ENCODE measurements at regions not wholly inside any gene's neighbourhood (a gene's known extent, or its start where the extent isn't known, plus 50 kb on each side); places are given as distances from the start of the nearest gene placed in this dataset.
"Not testable (repeated sequence)": the region's sequence is repeated elsewhere in the genome, so short reads cannot be mapped to it uniquely, and the experiment has no call there.

DNA sequence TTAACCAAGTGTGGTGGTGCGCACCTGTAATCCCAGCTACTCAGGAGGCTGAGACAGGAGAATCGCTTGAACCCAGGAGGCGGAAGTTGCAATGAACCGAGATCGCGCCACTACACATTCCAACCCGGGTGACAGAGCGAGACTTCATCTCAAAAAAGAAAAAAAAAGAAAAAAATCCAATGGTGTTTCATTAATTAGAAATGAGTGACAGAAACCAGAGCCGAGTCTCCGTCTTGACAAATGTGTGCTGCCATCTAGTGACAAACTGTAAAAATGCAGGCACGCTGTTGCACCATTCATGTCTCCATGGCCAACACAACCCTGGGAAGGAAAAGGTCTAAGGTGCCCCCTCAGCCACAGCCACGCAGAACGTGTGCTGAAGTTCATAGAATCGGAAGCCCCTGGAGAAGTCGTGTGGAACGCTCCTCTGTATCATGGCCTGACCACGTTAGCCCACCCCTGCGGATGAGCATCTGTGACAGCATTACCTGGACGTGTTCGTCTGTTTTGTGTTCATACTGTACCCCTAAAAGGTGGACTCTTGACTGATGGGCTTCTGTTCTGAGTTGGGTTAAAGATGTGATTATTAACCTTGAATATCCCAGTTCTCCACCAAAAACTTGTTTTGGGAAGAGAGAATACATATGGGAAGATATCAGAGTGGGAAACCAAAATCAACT lies 94.9 kb downstream of the LYZL2 start:
- peak; percentile 84 for DNase-seq (ENCODE audit: low read depth, low spot score)

DNA sequence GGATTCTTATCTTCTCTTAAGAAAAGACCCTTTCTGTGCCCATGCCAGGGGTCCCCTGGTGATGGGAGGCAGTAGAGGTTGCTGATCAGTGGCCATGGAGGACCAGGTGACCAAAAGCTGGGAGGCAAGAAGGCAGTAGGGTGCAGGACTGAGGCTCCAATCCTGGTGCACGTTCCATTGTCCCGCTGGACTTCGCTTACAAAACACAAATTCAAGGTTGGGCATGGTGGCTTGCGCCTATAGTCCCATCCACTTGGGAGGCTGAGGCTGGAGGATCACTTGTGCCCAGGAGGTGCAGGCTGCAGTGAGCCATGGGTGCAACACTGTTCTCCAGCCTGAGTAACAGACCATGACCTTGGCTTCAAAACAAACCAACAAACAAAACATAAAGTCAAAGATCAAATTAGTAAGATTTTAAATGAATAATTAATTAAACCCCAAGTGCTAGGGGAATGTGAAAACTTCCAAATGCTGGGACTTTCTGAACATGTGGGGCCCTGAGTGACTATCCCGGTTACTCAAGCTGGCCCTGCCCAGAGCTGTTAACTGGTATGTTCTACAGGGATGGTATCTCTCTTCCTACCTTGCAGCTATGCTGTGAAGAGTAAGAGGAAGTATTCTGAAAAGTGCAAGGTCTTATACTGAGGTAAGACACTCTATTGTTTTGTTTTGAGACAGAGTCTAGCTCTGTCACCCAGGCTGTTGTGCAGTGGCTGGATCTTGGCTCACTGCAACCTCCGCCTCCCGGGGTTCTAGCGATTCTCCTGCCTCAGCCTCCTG lies 97.6 kb downstream of the LYZL2 start:
- no peak for DNase-seq (ENCODE audit: low read depth, low spot score)

DNA sequence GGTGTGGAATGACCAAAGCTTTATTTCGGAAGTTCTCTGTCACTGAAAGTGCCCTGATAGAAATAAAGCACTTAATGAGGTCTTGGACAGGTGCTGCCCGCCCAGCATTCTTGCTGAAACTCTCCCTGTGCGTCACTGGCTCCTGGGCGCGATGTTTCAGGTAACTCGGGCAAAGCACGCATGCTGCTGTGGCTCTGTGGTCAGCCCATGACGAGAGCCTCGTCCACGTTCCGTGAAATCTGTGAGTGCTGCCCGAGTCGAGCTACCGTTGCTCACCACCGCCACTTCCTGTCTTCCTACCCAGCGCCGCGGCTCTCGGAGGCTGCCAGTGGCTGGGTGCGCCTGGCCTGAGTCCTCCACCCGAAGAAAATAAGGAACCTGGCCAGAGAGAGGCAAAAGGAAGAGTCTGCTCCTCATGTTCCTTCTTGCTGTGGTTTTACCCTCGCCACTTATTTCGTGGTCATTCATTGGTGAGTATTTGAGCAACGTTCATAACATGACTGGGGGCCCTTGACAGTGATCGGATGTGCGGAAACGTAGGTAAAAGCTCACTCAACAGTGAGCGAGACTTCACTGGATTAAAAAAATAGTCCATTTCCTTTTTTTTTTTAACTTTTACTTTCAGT lies 95.5 kb downstream of the MAP3K8 start:
- DNase-seq (ENCODE audit: low read depth, low spot score) = no peak

DNA sequence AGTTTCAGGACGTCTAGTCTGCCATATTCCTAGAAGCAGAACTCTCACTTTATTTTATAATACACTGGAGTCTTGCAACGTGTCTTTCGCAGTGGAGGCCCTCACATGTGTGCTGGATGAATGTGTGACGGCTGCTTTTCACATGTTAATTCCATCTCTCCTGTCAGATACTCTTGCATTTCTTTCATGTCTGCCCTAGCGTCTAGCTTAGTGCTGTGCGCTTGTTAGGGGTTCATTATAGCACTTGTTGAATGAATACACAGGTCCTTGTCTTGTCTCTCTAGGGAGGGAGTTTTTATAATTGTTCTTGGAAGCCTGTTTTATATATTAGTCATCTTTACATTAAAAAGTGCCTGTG lies 94.4 kb downstream of the MAP3K8 start:
- DNase-seq (ENCODE audit: low read depth, low spot score) = no peak

GRCh38 chr10:30527623-30528428 lies 93.8 kb downstream of the MAP3K8 start:
- DNase-seq (ENCODE audit: low read depth, low spot score) = no peak

GRCh38 chr10:30522661-30523078 lies 88.7 kb downstream of the MAP3K8 start:
- not testable (repeated sequence) for DNase-seq (ENCODE audit: low read depth, low spot score)

- no peak for DNase-seq (ENCODE audit: low read depth, low spot score)
Observed at GRCh38 chr10:30518907-30519306, 84.9 kb downstream of the MAP3K8 start.

Data from astrocyte of the hippocampus (primary cell).